Thyroid gland (tissue), 4 donors: ENCODE measurements at regions not wholly inside any gene's neighbourhood (a gene's known extent, or its start where the extent isn't known, plus 50 kb on each side); places are given as distances from the start of the nearest gene placed in this dataset.
A peak's percentile ranks its signal among the peaks of the same experiment; 100 is the strongest.

Experiments used
- POLR2A ChIP-seq, 2 donors: fragments of 450-650 bp; IDR thresholded peaks; one replicate each; pipeline ENCODE4 v1.6.1; 2017; ENCODE audit warnings: antibody characterized with exemption in 2 of 2, mild to moderate bottlenecking in 2 of 2, moderate library complexity in 1 of 2
- TF ChIP-seq, protein P1 (sequence below), 6 experiments: fragments of 200-600 bp in 3 of 6; fragments of 450-650 bp in 3 of 6; sonication (generic) in 3 of 6; IDR thresholded peaks; one replicate each; pipeline ENCODE4 v1.5.1; 2016 to 2019; ENCODE audit warnings: antibody characterized with exemption in 6 of 6, mild to moderate bottlenecking in 2 of 6, inconsistent platforms in 1 of 6, moderate library complexity in 1 of 6

DNA sequence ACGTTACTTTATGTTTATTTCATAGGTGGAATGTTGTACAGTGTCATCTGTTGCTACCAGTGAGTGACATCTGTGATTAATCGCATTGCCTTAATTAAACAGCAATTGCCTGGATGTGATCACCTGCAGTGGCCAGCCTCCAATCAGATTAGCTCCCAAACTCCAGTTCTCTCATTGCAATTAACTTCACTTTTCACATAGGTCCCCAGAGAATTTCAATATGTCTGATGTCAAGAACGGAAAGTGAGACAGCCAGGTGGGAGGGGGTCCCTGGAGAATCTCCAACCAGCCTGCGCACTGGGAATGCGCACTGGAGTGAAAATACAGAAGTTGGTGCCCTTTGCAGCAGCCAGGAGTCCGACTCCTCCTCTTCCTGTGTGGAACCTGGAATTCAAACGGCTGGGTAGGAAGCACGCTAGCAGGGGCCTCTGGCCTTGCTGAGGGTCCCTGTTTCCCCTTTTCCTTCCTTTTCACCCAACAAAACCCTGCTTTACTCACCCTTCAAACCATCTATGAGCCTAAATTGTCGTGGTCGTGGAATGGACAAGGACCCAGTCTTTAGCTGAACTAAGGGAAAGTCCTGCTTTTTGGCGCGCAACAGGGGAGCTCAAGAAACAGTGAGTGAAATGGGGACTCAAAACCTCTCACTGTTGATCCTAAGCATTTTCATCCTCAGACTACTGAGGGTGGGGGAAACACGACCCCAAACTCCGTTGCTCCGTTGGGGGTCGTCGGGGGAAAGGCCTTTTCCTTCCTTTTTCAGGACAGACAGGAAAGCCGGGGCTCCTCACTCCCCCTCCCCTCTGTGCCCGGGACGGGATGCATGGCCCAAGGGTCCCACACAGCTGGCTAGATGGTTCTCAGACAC, 1355.5 kb upstream of the LRRTM3 start:
- TF ChIP-seq POLR2A (IDR thresholded peaks at IDR 0.05): peak in 1 of 2 donors; percentile 27
- TF ChIP-seq, protein P1, sequence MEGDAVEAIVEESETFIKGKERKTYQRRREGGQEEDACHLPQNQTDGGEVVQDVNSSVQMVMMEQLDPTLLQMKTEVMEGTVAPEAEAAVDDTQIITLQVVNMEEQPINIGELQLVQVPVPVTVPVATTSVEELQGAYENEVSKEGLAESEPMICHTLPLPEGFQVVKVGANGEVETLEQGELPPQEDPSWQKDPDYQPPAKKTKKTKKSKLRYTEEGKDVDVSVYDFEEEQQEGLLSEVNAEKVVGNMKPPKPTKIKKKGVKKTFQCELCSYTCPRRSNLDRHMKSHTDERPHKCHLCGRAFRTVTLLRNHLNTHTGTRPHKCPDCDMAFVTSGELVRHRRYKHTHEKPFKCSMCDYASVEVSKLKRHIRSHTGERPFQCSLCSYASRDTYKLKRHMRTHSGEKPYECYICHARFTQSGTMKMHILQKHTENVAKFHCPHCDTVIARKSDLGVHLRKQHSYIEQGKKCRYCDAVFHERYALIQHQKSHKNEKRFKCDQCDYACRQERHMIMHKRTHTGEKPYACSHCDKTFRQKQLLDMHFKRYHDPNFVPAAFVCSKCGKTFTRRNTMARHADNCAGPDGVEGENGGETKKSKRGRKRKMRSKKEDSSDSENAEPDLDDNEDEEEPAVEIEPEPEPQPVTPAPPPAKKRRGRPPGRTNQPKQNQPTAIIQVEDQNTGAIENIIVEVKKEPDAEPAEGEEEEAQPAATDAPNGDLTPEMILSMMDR (IDR thresholded peaks at IDR 0.05): no peak
